ENCODE measurements at regions not wholly inside any gene's neighbourhood (a gene's known extent, or its start where the extent isn't known, plus 50 kb on each side); places are given as distances from the start of the nearest gene placed in this dataset.

- Histone ChIP-seq H3K79me2 (replicated peaks; ENCODE audit: insufficient read depth) (no peaks in the 10 kb centered on the region), H3K4me3 (no peak overlapping the region), H3K27me3 (ENCODE audit: insufficient read depth) (no peaks in the 10 kb centered on the region), H3K36me3 (ENCODE audit: insufficient read depth) (no peaks in the 10 kb centered on the region), H3K4me1 (ENCODE audit: insufficient read depth) (no peaks in the 10 kb centered on the region), H4K20me1 (replicated peaks; ENCODE audit: insufficient read depth) (no peaks in the 10 kb centered on the region), H3K4me2 (no peak overlapping the region), H3K27ac (ENCODE audit: low read depth) (no peak overlapping the region), H2AFZ (peak overlapping the region; percentile 87; the same call in 1 of the 2 replicates), H3K9me2 (ENCODE audit: insufficient read depth) (peaks cover 4% of the 10 kb centered on the region), H3F3A (replicated peaks; ENCODE audit: low read depth) (no peaks in the 10 kb centered on the region)
- no peaks in the 10 kb centered on the region for H3K27me3 Mint-ChIP-seq (ENCODE audit: insufficient read depth, low read depth, poor library complexity)
- H3K9me3 Mint-ChIP-seq = peaks cover 8% of the 10 kb centered on the region; the same call in 1 of the 3 replicates
- no peaks in the 10 kb centered on the region for H3K4me1 Mint-ChIP-seq
- DNase-seq (ENCODE audit: low spot score) = no peak
- no peak for ATAC-seq
- H3K4me3 Mint-ChIP-seq = no peak overlapping the region
- TF ChIP-seq ZNF462 (CRISPR knock-in tag; IDR thresholded peaks at IDR 0.05) (no peak), NANOG (IDR thresholded peaks at IDR 0.05; ENCODE audit: borderline replicate concordance) (no peak), POLR2AphosphoS5 (IDR thresholded peaks at IDR 0.05; ENCODE audit: low read depth) (no peak), ETS1 (IDR thresholded peaks at IDR 0.05) (no peak), JUNB (IDR thresholded peaks at IDR 0.05; ENCODE audit: unreplicated experiment) (no peak), EZH2phosphoT487 (IDR thresholded peaks at IDR 0.05; ENCODE audit: unreplicated experiment) (no peak), ZNF331 (CRISPR knock-in tag; IDR thresholded peaks at IDR 0.05; ENCODE audit: low read depth) (no peak), STAT1 (IDR thresholded peaks at IDR 0.05; ENCODE audit: unreplicated experiment) (no peak), CTCF (conservative IDR thresholded peaks at IDR 0.05; ENCODE audit: low read depth in 2 of 2) (no peak), EZH2 (IDR thresholded peaks at IDR 0.05; ENCODE audit: low read depth, unreplicated experiment) (no peak), ZNF114 (CRISPR knock-in tag; IDR thresholded peaks at IDR 0.05) (no peak), CREB1 (CRISPR knock-in tag; IDR thresholded peaks at IDR 0.05; ENCODE audit: low read depth) (no peak)
- TF ChIP-seq, protein P1, sequence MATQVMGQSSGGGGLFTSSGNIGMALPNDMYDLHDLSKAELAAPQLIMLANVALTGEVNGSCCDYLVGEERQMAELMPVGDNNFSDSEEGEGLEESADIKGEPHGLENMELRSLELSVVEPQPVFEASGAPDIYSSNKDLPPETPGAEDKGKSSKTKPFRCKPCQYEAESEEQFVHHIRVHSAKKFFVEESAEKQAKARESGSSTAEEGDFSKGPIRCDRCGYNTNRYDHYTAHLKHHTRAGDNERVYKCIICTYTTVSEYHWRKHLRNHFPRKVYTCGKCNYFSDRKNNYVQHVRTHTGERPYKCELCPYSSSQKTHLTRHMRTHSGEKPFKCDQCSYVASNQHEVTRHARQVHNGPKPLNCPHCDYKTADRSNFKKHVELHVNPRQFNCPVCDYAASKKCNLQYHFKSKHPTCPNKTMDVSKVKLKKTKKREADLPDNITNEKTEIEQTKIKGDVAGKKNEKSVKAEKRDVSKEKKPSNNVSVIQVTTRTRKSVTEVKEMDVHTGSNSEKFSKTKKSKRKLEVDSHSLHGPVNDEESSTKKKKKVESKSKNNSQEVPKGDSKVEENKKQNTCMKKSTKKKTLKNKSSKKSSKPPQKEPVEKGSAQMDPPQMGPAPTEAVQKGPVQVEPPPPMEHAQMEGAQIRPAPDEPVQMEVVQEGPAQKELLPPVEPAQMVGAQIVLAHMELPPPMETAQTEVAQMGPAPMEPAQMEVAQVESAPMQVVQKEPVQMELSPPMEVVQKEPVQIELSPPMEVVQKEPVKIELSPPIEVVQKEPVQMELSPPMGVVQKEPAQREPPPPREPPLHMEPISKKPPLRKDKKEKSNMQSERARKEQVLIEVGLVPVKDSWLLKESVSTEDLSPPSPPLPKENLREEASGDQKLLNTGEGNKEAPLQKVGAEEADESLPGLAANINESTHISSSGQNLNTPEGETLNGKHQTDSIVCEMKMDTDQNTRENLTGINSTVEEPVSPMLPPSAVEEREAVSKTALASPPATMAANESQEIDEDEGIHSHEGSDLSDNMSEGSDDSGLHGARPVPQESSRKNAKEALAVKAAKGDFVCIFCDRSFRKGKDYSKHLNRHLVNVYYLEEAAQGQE (IDR thresholded peaks at IDR 0.05; ENCODE audit: unreplicated experiment) = no peak
- no peaks in the 10 kb centered on the region for H3K36me3 Mint-ChIP-seq (ENCODE audit: low read depth)
- no peak overlapping the region for H3K27ac Mint-ChIP-seq
These were observed 379.9 kb downstream of the CD109 start for GRCh38 chr6:74075896-74076295.

All from GM23338 (cell line).